KG1 (cell line): ENCODE measurements at regions not wholly inside any gene's neighbourhood (a gene's known extent, or its start where the extent isn't known, plus 50 kb on each side); places are given as distances from the start of the nearest gene placed in this dataset.
"Not testable (repeated sequence)": the region's sequence is repeated elsewhere in the genome, so short reads cannot be mapped to it uniquely, and the experiment has no call there.

ENCODE experiments used
- DNase-seq: peaks from one replicate; lab custom pipeline; 2025; lab: John Stamatoyannopoulos, UW

DNA sequence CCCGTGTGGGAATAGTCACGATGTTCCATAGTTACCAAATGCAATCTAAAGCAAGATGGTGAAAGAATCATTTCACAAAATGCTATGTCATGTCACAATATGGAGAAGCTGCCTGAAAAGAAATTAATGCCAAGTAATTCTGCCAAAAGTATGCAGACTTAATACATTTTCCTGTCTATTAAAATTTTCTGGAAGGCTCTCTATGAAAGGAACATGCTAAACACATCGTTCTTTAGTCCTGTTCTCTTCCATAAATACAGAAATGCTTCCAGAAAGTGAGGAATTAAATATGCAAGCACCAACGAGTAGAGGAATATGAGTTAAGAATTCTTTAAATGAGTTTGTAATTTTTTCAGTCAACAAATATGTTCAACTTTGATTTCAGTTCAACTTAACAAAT, 266.8 kb upstream of the CRBN start:
- no peak for DNase-seq

DNA sequence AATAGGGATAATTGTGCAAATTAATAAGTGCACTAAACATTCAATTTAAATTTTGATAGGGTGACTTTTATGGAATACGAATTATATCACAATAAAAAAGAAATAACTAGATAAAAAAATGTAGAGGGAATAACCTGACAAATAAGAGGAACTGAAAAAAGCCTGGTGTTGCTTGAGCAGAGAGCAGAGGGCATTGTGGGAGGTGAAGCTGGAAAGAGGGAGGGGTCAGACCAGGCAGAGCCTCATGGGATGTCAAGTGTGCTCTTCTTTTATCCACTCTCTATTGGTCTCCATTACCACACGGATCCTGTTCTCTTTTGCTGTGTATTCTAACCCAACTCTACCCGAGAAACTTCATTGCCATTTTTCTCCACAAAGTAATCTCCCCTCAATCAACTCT, 264.0 kb upstream of the CRBN start:
- DNase-seq = no peak

DNA sequence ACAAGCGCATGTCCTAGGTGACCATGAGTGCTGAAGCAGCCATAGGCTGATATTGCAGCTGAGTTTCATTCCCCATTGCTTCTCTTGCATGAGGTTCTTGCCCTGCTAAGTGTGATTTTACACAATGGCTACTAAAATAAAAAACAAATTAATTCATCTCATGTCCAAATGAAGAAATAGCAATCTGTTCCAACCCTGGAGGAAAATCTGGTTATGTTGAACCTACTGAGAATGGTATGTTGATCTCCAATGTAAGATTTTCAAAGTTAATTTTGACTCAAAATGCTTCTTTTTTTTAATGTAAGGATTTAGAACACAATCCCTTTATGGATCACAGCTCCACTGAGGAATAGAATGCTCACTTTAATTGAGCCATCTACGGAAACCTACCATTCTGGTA, 254.2 kb upstream of the CRBN start:
- no peak for DNase-seq

GRCh38 chr3:3429841-3430240, 250.3 kb upstream of the CRBN start:
- DNase-seq = no peak

DNA sequence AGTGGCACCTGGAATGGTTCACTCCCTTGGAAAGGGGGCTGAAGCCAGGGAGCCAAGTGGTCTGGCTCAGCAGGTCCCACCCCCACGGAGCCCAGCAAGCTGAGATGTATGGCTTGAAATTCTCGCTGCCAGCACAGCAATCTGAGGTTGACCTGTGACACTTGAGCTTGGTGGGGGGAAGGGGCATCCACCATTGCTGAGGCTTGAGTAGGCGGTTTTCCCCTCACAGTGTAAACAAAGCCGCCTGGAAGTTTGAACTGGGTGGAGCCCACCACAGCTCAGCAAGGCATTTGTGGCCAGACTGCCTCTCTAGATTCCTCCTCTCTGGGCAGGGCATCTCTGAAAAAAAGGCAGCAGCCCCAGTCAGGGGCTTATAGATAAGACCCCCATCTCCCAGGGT, 228.2 kb upstream of the CRBN start:
- DNase-seq = not testable (repeated sequence)

DNA sequence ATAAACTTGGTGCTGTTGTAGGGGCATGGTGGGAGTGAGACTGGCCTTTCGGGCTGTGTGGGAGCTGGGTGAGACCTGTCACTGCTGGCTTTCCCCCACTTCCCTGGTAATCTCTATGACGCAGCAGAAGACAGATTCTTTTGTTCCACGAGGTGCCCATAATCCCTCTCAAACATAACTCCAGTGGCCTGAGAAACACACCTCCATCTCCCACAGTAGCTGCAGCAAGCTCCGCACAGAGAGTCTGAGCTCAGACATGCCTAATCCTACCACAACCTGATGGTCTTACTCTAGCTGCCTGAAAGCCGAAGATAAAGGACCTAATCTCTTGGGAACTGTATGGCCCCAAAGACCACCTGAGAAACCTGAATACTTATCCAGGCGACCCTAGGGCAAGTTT, 225.6 kb upstream of the CRBN start:
- DNase-seq = no peak

DNA sequence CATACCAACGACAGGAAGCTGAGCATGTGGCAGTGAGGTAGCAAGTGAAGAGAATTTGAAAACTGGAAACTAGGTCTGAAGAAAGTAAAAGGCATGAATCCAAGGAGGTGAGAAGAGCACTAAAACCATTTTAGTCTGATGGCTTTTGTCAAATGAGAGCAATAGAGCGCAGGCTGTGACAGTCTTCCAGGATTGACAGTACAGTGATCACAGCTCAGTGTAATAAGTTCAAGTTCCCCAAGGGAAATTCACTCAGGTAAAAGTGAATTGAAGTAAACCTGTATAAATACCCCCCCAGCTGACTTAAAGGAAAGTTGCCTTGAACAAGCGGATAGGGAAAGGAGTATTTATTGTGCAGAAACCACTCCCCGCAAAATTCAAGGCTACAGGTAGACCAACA, 224.2 kb upstream of the CRBN start:
- no peak for DNase-seq

DNA sequence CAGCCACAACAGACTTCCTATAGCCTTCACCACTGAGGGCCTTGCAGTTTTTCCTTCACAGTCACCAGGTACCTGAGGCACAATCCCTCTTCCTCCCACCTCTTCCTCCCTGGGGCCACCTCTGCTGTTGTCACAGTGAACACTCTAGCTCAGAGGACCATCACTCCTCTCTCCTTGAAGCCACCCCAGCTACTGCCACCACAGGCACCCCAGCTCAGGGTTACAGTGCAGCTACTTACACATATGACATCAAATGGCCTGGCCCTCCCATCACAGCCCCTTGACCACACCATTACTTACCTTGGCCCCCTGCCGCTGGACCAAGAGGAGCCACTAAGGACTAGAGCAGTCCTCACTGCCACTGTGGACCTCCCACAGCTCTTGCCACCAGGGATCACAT, 213.5 kb upstream of the CRBN start:
- no peak for DNase-seq

- DNase-seq = no peak
Observed at GRCh38 chr3:3383461-3383860, 204.0 kb upstream of the CRBN start.

- DNase-seq = no peak
Observed at GRCh38 chr3:3372210-3372777, 192.8 kb upstream of the CRBN start.

DNA sequence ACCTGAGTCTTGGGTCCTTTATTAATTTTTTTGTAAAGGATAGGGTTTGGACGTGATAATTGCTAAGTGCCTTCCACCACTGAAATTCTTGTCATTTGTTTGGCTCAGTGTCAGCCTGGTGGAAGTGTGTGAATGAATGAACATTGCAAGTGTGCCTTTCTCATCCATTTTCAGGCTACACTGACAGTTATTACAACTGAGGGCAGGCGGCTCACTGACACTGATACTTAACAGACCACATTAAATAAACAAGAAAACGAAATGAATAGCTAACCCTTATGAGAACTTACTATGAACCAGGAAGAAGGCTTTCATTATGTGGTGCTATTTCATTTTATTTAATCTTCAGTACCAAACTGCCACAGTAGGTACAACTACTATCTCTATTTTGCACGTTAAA, 188.8 kb upstream of the CRBN start:
- no peak for DNase-seq

- DNase-seq = no peak
Observed at GRCh38 chr3:3366386-3366785, 186.9 kb upstream of the CRBN start.

DNA sequence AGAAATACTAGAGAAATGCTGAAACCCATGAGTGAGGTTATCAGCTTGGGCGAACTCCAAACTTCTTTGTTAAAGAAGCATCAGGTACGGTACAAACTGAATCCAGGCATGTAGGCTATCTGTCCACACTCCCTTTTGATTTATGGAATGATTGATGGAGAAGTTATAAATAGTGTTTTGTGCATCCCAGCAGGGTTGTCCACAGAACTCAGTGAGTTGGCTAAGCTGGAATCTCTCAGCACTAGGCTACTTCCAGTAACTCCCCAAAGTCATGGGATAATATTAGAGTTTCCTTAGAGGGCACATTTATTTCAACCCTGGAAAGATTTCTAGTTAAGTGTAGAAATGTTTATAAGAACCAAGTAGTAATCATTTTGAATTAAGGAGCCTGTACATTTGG, 186.2 kb upstream of the CRBN start:
- no peak for DNase-seq

DNA sequence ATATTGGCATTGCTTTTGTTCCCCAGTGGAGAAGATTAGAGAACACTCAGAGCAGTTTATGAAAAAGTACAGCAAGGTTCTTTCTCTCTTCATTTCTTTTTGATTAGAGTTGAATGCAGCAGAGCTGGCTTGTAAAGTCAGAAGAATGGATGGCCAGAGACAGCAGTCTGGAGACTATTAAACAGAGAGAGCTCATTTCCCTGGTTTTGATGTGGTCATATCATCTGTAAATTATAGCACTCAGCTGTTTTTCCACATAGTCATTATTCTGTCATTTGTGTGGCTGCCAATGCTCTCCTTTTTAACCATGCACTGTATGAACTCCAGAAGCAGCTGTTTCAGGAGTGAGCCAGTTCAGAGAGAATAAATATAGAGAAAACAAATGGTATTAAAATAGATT, 177.4 kb upstream of the CRBN start:
- DNase-seq = no peak

DNA sequence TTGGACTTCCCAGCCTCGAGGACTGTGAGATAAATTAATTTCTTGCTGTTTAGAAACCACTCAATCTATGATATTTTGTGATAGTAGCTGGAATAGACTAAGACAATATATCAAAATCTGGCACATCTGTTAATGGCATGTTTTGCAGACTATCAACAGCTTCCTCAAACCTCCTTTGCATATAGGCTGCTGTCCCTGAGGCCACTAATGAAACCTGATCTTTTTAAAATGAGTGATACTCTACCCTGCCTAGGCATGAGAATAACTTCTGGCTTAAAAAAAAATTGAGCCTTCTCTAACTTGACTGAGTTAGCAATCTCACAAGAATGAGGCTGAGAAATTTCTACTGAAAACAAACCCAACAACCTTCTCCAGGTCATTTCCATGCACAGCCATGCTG, 176.0 kb upstream of the CRBN start:
- DNase-seq = no peak

GRCh38 chr3:3353153-3353552, 173.7 kb upstream of the CRBN start:
- DNase-seq = no peak

DNA sequence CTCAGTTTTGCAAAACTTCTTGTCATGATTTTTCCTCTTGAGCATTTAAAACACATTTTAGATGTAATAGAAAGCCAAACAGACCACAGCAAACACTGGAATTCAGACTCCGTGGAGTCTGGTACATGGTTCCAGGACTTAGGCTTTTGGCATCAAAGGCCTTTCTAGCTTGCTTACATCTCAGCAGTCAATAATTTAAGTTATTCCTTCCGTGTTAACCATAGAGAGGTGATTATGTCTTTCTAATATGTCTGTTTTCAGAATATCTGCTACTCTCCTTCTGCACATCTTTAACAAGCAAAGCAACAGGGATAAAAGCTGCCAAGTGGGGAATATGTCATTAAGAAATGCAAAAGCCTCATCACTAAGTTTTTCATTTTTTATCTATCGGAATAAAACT, 171.7 kb upstream of the CRBN start:
- no peak for DNase-seq

DNA sequence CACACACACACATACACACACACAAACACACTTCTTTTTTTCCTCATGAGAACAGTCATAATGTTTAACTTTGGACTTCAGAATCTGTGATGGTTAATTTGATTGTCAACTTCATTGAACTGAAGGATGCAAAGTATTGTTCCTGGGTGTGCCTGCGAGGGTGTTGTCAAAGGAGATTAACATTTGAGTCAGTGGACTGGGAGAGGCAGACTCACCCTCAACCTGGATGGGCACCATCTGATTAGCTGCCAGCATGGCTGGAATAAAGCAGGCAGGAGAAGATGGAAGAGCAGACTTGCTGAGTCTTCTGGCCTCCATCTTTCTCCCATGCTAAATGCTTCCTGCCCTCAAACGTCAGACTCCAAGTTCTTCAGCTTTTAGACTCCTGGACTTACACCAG, 167.6 kb upstream of the CRBN start:
- DNase-seq = not testable (repeated sequence)

DNA sequence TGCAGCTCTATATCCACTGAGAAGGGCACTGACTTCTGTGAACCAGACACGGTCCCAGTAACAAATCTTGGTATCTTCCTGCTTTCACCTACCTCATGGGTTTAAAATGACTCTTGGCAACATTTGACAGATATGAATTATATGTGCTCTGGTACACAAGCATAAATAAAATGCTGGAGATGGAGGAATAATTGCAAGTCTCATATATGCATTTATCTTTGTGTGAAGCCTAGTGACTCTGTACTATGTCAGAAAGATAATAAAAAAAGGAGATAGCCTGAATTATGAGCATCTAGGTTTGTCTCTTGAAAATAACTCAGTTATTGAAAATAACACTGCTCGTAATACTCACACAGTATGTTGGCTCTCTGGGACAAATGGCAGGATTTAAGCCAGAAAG, 167.1 kb upstream of the CRBN start:
- DNase-seq = no peak

DNA sequence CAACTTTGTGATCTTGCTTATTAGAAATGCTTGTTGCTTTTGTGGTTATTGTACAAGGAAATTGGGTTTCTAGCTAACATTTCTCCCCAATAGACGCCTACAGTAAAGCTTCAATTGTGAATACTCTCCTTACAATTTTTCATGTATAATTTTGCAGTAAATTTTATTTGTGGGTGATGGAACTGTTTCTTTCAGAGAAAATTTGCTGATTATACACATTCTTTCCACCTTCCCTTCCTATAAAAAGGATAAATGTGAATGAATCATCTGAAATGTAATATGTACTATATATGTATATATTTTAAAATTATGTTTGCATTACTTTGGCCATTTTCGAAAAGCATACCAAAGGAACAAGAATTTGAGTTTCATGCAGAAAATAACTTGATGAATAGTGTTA, 162.7 kb upstream of the CRBN start:
- DNase-seq = no peak

- DNase-seq = no peak
Observed at GRCh38 chr3:3340965-3341895, 161.7 kb upstream of the CRBN start.

GRCh38 chr3:3340526-3340925, 161.0 kb upstream of the CRBN start:
- DNase-seq = no peak

GRCh38 chr3:3335903-3336302, 156.4 kb upstream of the CRBN start:
- DNase-seq = no peak

DNA sequence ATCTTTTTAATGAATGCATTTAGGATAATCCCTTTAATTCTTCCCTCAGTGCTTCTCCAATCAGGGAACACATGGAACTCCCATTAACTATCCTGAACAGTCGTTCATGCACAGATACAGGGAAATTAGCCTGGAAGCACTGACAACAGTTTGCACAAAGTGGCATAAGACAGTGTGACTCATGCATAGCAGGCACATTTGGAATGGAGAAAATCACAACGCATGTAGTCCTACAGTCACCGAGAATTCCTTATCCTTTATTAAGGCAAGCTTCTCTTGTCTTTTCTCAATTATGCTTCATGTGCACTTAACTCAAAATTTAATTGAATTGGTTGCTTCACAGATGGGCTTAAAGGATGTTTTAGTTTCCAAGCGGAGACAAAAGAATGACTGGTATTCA, 155.0 kb upstream of the CRBN start:
- no peak for DNase-seq
